ENCODE measurements at regions not wholly inside any gene's neighbourhood (a gene's known extent, or its start where the extent isn't known, plus 50 kb on each side); places are given as distances from the start of the nearest gene placed in this dataset.

GRCh38 chr2:195521589-195521988, 135.4 kb upstream of the SLC39A10 start:
- Histone ChIP-seq H3K4me3 (no peak overlapping the region), H3K27ac (no peak overlapping the region), H3K27me3 (no peaks in the 10 kb centered on the region), H3K9me3 (no peaks in the 10 kb centered on the region), H3K36me3 (no peaks in the 10 kb centered on the region), H3K4me1 (no peaks in the 10 kb centered on the region)
- no peak for DNase-seq
- TF ChIP-seq CTCF (IDR thresholded peaks at IDR 0.05): no peak
- no peak for ATAC-seq
- intact Hi-C loops (cut with DNase I): no loop called here

- DNase-seq: peak in 1 of 4 donors; percentile 37
- intact Hi-C loops (cut with DNase I): no loop called here
These were observed 136.3 kb upstream of the SLC39A10 start for GRCh38 chr2:195520671-195521155.

GRCh38 chr2:195515551-195515950, 141.5 kb upstream of the SLC39A10 start:
- Histone ChIP-seq H3K9me3 (no peaks in the 10 kb centered on the region), H3K4me1 (no peaks in the 10 kb centered on the region), H3K27me3 (no peaks in the 10 kb centered on the region), H3K36me3 (no peaks in the 10 kb centered on the region), H3K4me3 (no peak overlapping the region), H3K27ac (no peak overlapping the region)
- intact Hi-C loops (cut with DNase I): no loop called here
- ATAC-seq (no peak), DNase-seq (peak in 1 of 4 donors; percentile 61)
- TF ChIP-seq CTCF (IDR thresholded peaks at IDR 0.05): no peak

More at GRCh38 chr2:195520671-195521155, 136.3 kb upstream of the SLC39A10 start:
- Histone ChIP-seq H3K27ac (no peak overlapping the region), H3K36me3 (no peaks in the 10 kb centered on the region), H3K27me3 (no peaks in the 10 kb centered on the region), H3K4me1 (no peaks in the 10 kb centered on the region), H3K4me3 (no peak overlapping the region), H3K9me3 (no peaks in the 10 kb centered on the region)
- TF ChIP-seq CTCF (IDR thresholded peaks at IDR 0.05): no peak
- ATAC-seq: peak; percentile 64

GRCh38 chr2:195514365-195514764, 142.7 kb upstream of the SLC39A10 start:
- Histone ChIP-seq H3K9me3 (no peaks in the 10 kb centered on the region), H3K4me1 (no peaks in the 10 kb centered on the region), H3K4me3 (no peak overlapping the region), H3K27me3 (no peaks in the 10 kb centered on the region), H3K36me3 (no peaks in the 10 kb centered on the region), H3K27ac (no peak overlapping the region)
- ATAC-seq (no peak), DNase-seq (no peak)
- intact Hi-C loops (cut with DNase I): no loop called here
- no peak for TF ChIP-seq CTCF (IDR thresholded peaks at IDR 0.05)

- Histone ChIP-seq H3K36me3 (no peaks in the 10 kb centered on the region), H3K27me3 (no peaks in the 10 kb centered on the region), H3K9me3 (no peaks in the 10 kb centered on the region), H3K4me1 (no peaks in the 10 kb centered on the region), H3K27ac (no peak overlapping the region), H3K4me3 (no peak overlapping the region)
- no peak for TF ChIP-seq CTCF (IDR thresholded peaks at IDR 0.05)
- DNase-seq (no peak), ATAC-seq (no peak)
- intact Hi-C loops (cut with DNase I): no loop called here
These were observed 143.9 kb upstream of the SLC39A10 start for GRCh38 chr2:195513119-195513518.

All from left lung (tissue), 4 donors.